GM21367 (cell line): ENCODE measurements at regions not wholly inside any gene's neighbourhood (a gene's known extent, or its start where the extent isn't known, plus 50 kb on each side); places are given as distances from the start of the nearest gene placed in this dataset.

Source experiments
- ATAC-seq: cut with Tn5 transposase; IDR thresholded peaks from one replicate; pipeline ENCODE4 v1.9.1; 2021; ENCODE audit not compliant: unreplicated experiment

DNA sequence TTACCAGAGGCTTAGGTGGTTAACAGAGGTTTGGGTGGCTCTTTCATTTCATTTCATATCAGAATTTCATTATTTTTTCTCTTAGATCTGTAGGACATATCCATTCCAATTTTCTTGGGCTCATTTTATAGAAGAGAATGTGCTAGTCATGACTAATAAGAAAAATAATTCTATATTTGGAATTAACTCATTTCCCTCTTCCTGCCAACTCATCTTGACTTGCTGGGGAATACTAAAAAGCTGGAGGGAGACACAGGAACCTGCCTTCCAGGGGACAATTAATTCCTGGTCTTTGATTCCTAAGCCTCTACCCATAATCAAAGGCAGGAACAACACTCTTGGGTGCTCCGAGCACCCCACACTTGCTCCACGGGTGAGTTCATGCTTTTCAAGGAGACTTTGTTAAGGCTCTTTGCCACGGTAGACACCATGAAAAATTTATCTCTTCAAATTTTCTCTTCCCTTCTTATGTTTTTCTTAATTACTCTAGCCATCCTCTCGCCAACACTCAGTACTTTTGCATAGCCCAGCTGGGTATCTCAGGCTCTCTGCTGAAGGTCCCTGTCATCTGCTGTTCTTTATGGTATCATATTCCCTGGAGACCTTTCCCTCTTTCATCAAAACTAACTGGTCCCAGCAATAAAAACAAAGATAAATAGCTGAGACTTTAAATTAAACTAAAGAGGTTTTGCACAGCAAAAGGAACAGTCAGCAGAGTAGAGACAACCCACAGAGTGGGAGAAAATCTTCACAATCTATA, 273.9 kb downstream of the NPR3 start:
- ATAC-seq: no peak

DNA sequence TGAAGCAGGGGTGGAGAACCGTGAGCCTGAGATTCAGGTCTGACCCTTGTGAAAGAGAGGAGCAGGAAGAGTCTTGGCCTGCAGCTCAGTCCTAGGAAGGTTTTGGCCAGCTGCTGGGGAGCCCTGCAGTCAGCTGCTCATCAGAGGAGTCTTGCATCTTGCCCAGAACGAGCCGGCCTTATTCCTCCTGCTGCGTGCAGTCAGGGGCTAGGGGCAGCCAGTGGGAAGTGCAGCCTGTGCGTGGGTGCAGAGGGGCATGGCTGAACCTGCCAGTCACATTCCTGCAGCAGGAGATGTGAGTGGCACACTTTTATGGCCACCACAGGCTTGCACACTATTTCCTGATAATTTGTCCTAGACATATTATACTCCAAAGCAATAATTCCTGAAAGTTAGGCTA, 278.7 kb downstream of the NPR3 start:
- no peak for ATAC-seq

DNA sequence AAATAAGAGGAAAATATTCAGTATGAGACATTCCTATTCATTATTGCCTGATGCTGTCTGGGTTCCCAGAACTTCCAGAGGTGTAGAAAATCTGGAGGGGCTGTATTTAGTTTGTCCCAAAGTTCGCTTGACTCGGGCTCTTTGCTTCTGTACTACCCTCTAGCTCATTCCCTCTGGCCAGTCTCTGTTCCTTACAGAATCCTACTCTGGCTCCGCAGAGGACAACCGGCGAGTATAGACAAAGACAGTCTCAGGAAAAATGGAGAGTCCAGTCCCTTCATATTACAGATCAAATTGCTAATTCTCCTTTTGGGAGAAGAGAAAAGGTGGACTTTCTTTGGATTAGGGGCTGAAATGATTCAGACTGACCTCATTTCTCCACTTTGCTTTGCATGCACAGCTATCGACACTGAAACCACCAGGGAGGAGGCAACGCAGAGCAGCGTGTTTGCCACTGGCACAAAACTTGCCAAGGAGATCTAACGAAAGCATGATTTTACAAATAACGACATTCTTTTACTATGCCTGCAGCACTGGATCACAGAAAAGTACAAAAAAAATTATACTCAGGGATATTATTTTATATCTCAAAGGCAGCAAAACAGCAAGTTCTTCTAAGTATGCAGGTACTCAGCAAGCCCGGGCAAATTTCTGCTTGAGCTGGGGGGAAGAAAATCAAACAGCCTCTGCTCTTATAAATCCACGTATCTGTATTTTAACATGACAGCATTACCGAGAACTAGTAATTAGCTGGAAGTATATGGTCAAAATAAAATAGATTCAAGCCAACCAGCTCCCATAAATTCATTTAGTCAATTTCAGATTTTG, 279.7 kb downstream of the NPR3 start:
- ATAC-seq: no peak

DNA sequence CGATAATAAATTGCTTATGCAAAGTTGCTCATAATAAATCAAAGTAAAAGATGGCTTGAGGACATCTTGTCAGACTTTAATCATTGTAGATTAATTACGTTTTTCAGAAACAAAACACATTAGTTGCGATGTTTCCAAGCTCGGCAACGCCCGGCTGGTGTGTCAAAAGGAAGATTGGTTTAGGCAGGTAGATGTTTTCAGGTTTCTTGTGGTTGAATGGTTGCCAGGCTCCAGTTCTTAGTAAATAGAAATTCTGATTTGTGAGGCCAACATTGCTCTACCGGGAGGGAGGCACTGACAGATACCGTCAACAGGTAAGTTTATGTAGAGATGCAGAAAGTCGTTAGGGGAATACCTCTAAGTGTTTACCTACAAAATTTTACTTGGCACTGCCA, 280.3 kb downstream of the NPR3 start:
- no peak for ATAC-seq

DNA sequence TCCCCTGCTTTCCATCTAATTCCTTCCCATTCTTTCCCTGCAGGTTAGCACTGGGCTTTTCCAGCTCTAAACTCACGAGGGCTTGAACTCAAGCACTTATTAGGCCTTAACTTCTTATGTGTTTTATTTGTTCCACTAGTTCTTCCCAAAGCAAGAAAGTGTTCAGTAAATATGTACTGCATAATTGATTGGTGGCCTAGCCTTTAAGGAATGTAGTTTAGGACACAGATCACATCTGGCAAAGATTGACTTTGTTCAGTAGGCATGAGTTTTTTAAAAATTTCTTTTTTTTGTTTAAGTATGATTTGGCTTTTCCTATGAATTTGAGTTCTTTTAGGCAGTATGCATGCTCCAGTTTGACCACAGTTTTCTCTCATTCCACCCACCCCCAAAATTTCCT, 285.2 kb downstream of the NPR3 start:
- no peak for ATAC-seq

DNA sequence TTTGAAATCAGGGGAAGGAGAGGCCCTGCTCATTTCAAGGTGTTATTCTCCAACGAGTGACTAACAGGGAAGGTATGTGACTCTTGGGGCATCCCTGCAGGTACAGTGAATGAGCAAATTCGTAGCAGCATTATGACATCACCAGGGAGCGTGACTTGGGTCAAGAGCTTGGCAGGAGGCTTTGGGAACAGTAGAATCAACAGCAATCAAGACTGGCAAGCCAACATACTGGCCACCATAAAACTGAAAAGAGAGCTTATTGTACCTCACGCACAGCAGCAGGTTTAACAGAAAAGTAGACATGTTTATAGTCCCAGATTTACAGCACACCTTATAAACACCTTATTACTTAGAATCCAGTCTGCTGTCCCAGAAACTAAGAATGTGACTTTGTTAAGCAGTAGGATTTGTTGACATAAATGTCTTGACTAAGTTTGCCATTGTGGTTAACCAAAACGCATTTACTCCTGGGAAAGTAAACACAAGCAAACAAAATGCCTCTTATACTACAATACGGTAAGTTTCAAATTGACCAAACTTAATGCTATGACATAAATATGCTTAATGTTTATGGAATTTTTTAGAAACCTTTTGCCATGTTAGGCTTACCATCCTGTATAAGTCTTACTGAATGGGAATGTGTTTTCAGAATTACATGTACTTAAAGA, 297.8 kb downstream of the NPR3 start:
- ATAC-seq: no peak

DNA sequence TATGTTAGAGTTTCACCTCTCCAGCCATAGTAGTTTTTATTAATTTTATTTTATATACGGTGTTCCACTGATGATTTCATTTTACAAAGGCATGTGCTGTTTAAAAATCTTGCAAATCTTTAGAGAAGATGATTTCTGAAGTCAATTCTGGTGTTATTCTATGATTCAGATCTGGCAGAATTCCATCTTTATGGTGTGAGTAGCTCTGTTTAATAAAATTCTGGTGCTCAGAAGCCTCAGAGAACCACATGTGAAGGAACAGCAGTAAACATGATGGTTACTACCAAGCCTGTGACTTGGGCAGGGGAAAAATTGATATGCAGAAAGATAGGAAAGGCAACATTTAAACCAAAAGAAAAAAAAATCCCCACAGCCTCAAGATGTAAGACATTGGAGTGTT, 299.7 kb downstream of the NPR3 start:
- no peak for ATAC-seq

DNA sequence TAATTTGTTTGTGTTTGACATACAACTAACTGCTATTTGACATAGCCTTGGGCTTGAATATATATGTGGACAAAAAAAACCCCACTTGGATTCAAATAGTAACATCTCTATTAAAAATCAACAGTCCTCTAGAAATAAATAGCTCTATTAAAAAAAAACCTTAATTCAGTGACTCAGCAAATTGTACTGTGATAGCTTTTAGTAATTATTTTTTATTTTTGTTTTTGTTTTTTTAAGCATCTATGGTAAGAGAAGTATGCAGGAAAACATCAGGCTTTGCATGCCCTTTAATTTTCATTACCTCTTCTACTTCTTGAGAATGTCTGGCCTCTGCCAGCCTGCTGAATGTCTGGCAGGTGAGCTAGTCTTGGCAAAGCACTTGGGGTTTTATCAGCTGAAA, 300.7 kb downstream of the NPR3 start:
- no peak for ATAC-seq

DNA sequence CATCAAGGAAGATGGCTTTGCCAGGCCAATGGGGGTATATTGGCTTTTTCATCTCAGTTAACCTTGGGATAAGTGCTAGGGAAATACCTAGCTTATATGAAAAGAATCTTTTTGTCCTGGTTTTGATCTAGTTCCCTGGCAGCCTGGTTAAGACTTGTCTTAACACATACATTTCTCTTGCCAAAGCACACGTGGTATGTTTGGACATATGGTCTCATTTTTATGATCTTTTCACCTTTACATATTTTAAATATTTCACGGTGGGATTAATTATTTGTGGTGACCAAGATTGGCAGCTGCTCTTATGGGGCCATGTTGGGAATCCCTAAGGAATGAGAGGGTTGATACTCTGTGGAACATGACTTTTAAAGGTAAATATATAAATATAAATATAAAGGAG, 312.5 kb downstream of the NPR3 start:
- no peak for ATAC-seq

DNA sequence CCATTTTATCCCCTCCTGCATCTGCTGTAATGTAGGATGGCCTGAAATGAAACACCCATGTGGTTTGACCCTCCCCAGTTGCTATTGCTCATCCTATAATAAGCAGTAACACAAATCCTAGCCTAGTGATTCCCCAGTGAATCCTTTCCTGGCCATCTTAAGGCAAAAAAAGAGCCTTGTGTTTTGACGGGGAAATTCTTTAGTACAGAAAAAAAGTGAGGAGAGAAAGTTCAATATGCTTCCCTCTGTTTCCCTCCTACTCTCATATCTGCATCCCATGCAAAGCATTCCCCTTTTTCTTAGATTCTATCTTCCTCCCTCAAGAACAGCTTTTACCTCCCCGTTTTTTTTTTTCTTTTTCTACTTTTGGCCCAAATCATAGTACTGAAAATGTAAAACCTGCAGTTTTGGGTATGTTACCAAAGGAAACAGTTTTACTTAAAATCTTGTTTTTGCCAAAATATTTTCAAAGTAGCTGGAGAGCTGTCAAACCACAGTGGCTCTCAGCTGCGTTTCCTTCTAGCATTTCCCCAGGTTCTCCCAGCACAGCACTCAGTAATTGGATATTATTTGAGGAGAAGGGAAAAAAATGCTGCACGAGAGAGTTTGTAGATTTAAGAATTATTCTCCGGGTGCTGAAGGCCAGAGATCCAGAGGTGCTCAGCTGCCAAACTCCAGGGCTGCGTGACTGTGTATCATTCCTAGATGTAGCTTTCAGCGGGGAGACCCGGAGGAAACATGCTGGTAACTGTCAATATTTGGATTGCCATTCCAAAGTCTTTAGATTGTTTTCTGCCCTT, 321.4 kb downstream of the NPR3 start:
- no peak for ATAC-seq

DNA sequence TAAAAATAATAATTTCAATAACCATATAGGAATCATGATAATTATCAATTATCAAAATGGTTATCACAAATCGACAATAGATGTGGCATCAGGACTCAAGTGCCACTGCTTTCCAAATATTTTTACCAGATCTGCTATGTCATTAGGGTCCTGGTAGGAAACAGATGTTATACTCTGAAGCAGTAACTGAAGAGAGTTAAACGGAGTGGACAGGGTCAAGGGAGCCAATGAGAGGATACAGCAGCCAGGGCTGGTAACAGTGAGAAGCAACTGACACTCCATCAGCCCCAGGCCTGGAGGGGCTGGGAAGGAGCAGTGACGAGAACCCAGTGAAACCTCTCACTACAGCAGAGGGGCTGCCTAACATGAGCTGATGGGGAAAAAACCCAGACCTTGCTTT, 322.4 kb downstream of the NPR3 start:
- no peak for ATAC-seq

DNA sequence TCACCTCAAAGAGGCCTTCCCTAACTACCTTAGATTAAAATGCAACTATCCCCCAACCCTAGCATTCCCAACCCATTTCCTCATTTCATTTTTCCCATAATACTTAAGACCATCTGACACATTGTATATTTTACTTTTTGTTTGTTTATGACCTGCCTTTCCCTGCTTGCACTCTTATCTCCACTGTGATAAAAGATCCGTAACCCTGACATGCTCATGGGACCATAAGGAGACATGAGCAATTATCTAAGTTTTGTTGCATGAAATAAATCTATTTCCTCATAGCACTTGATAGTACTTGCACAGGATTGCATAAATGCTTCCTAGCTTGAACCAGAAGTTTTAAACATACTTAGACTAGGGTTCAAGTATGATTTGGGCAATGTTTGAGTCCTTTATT, 323.7 kb downstream of the NPR3 start:
- ATAC-seq: no peak

DNA sequence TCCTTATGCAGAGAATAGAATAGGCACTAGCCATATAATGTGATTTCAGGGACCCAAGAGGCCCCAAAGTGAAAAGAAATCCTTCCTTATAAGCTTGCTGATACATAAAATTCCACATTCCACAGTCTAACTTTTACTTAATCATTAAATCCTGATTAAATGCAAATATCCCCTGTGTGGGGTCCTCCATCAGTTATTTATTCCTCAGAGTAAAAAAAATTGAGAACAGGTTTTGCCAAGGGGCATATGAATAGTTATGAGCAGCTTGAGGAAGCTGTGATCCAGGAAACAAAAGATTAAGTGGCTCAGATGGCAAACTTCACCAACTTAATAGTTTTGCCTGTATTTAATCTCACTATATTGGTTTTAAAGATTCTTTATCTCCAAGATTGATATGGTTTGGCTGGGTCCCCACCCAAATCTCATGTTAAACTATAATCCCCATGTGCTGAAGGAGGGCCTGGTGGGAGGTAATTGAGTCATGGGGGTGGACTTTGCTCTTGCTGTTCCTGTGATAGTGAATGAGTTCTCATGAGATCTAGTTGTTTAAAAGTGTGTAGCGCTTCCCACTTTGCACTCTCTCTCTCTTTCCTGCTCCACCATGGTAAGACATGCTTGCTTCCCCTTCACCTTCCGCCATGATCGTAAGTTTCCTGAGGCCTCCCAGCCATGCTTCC, 324.9 kb downstream of the NPR3 start:
- ATAC-seq: no peak

DNA sequence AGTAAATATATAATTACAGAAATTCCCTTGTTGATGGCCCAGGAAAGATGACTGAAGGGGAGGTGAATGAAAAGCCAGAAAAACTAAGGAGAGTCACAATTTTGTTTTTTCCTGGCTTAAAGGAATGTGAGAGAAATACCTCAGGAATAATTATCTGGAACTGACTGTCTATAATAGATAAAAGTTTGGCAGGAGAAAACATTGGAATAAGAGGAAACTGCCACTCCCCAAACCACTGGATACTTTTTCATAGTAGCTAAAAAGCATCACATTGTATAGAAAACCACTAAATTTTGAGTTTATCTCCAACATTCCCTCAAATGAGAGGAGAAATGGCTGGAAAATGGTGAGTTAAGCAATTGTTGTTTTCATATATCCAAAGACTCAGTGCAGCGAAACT, 326.0 kb downstream of the NPR3 start:
- ATAC-seq: no peak

DNA sequence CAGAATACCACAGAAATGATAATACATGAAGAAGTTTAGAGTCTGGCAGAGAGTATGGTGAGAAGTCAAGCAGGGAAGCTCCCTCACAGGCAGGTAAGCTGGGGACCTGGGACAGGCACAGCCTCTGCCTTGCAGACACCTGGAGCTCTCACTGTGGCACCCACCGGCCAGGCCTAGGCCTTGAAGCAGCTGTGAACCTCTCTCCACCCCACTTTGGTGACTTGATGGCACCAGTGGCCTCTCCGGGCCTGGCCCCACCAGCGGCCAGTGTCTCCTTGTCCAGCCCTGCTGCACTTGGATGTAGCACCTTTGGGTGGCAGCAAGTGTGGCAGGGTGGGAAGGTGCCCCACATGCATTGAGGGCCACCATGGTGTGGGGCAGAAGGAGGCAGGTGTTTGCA, 330.5 kb downstream of the NPR3 start:
- no peak for ATAC-seq

DNA sequence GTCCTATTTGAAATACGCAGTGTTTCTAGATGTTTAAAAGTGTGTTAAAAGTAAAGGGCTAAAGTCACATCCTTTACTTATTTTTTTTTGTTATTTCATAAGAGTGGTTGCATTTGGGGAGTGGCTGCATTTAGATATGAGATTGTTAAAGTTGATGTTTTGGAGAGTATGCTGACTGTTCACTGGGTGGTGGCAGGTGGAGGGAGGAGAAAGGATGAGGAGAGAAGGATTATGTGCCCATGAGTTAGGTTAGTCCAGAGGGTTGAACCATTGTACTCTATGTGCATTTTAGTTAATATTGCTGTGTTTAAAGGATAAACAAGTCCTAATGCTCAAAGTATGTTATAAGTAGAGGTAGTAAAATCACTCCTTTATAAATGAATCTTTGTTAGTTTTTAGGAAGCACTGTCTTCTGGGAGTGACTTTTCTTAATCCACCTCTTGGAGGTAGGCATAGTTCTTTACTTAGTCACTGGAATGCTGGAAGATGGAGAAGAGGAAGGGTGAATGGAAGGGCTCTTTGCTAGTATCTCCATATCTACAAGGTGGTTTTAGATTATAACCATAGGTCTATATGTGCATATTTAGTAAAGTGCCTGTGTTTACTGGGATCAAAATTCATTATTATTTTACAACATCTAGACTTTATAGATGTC, 332.3 kb downstream of the NPR3 start:
- no peak for ATAC-seq

DNA sequence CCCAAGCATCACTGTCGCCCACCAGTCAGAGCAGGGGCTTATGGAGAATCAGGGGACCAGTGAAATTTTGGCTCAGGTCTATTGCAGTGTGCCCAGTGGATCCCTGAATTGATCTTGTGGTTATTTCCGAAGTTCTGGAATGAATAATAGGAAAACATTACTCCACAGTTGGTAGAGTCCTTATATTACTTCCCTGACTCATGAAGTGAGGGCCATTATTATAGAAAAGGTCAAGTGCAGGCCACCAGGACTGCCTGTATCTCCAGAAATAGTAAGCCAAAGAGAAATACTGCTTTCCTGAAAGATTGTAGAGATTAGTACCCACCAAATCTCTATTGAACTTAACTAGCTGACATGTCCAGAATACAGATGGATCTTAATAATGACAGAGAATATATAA, 335.0 kb downstream of the NPR3 start:
- ATAC-seq: no peak

DNA sequence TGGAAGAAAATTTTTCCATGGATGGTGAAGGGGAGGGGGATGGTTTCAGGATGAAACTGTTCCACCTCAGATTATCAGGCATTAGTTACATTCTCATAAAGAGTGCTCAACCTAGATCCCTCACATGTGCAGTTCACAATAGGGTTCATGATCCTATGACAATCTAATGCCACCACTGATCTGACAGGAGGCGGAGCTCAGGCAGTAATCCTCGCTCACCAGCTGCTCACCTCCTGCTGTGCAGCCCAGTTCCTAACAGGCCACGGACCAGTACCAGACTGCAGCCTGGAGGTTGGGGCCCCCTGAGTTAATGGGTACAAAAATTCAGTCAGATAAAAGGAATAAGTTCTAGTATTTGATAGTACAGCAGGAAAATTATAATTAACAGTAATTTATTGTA, 337.2 kb downstream of the NPR3 start:
- no peak for ATAC-seq

DNA sequence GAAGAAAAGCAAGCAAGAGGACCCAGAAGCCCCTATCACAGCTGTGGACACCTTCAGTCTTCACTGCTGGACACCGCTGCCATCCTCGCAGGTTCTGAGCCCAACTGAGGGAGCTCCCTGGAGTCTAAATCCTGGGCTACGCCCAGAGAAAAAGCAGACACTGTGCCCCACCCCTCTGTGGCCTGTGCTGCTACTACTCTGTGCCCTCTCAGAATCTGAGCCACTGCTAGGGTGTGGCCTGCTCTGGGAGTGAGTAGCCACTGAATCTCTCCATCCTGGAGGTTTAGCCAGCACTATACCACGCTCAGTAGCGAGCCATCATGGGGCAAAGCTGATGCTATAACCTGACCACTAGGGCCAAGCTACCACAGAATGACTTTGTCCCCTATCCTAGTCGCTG, 338.2 kb downstream of the NPR3 start:
- no peak for ATAC-seq

DNA sequence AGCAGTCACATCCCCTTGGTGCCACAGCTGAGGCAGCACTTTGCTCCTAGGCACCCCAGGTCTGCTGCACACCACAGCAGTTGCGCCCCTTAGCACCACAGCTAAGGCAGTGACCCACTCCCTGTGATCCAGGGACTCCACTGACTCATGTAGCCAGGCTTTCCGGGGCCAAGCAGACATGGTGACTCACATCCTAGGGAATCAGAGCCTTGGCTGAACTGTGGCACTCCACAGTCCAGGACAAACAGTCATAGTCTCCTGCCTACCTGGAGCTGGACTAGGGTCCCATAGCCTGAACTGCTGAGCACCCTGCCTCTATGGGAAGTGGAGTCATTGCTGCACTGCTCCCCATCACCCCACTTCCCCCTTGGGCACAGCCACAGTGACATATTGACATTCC, 338.7 kb downstream of the NPR3 start:
- ATAC-seq: no peak
